Activated T-cell treated with anti-CD3 and anti-CD28 coated beads for 4 hours (primary cell): ENCODE measurements at regions not wholly inside any gene's neighbourhood (a gene's known extent, or its start where the extent isn't known, plus 50 kb on each side); places are given as distances from the start of the nearest gene placed in this dataset.

ENCODE experiments used
- DNase-seq: peaks from one replicate; pipeline ENCODE4 v3.0.0-alpha.2; 2020

- DNase-seq, result no peak
Measured at GRCh38 chr6:30806581-30807183, 62.3 kb upstream of the IER3 start.

- DNase-seq, result no peak
Measured at GRCh38 chr6:30804333-30804732, 60.0 kb upstream of the IER3 start.

DNA sequence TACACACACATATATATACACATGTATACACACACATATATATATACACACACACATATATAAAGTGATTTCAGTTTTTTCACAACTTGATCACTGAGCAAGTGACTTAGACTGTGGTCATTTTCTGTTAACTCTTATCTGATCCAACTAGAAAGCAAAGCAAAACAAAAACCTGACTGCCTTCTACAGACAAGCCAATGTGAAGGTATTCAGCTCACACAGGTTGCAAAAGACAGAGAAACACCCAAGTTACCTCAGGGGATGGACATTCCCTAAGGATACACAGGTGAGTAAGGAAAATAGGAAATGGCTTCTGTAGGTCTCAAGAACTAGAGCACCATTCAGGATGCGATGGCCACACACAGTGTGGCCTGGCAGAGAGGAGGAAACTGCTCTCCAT is 58.4 kb upstream of the IER3 start:
- DNase-seq, result no peak

GRCh38 chr6:30801950-30802349 is 57.6 kb upstream of the IER3 start:
- no peak for DNase-seq

- DNase-seq, result no peak
Measured at GRCh38 chr6:30800871-30801270, 56.5 kb upstream of the IER3 start.

GRCh38 chr6:30799210-30799609 is 54.9 kb upstream of the IER3 start:
- DNase-seq, result no peak

DNA sequence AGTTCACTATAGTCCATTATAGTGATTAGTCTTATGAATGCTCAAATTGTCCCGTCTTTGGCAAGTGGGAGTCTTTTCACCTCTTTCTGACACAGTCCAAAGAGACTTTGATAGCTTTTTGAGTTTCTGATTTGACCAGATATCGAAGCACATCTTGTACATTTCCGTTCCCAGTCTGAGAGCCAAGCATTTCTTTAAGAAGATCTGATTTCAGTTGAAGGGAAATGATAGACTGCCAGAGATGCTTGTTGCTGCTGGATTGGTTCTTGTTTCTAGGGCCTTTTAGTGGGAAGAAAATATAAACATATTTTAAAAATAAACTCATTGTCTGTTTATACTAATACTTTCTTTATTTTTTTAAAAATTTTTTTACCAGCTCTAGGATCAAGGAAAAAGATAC is 54.1 kb upstream of the IER3 start:
- no peak for DNase-seq

GRCh38 chr6:30795549-30796293 is 51.4 kb upstream of the IER3 start:
- DNase-seq, result no peak
